Left renal cortex interstitium (tissue), 4 donors: ENCODE measurements at regions not wholly inside any gene's neighbourhood (a gene's known extent, or its start where the extent isn't known, plus 50 kb on each side); places are given as distances from the start of the nearest gene placed in this dataset.

Experiments used
- DNase-seq, 4 donors: peaks; one replicate each; pipeline ENCODE4 v3.0.0-alpha.2; 2013; ENCODE audit warnings: low read depth in 4 of 4, low spot score in 2 of 4, missing footprints in 1 of 4

DNA sequence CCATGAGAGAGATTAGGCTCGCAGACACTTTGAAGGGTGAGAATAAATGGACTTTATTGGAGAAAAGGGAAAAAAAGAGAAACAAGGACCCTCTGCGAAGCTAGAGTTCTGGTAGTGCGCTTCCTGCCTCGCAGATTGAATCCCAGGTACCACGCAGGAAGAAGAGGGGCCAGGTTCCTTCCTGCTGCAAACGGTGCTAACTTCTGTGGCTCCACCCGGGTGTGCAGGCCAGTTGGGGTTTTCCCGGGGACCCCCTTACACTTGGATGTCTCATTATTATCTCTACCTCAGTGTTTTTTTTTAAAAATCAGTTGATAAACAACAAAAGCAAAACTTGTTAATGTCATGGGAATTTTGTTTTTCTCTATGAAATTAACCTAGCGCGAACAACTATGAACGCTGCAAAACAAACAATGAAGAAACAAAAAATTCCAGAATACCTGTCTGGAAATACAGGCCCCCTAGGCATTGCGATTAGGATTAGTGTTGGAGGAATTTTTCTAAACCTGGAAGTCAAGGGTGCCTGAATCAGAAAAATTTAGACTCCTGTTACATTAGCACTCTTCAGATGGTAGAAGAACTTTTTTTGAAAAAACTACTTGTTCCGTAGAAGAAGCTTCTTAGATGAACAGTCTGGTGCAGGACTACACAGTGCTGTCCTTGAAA lies 414.5 kb downstream of the MAN2A1 start:
- DNase-seq = no peak

DNA sequence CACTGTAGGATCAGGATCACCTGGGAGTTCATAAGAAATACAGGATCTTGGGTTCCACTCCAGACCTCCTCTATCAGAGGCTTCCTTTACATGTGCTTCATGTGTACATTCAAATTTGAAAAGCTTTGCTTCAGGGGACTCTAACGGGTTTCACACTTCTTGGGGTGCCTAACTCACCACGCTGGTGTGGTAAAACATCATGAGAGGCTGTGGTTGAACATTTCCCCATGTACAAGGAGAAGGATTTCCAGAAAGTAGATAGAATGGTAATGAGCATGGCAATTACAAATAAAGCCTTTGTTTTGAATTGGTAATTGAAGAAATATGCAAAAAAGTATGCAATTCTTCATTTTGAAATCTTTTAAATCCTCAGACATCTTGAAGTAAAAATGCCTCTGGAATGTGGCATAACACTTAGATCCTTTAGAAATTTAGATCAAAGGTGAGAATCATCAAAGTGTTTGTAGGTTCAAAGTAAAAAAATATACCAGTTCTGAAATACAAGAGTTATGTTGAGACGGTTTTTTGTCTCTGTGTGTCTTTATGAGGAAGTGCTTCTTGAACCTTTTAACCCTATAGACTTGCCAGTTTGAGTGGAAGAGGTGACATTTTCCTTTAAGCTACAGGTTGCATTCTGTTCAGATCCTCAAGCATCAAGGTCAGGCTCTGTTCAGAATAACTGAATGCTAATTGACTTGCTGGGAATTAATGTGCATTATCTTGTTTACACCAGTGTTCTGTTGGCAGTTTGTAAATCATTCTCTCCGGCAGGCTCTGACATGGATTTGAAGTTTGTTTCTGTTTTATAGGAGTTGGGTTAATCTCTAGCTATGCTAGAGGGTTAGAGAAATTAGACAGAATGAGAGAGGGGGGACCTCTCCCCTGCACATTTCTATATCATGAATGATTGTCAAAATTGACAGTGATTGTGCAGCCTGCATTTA lies 415.3 kb downstream of the MAN2A1 start:
- DNase-seq = no peak

DNA sequence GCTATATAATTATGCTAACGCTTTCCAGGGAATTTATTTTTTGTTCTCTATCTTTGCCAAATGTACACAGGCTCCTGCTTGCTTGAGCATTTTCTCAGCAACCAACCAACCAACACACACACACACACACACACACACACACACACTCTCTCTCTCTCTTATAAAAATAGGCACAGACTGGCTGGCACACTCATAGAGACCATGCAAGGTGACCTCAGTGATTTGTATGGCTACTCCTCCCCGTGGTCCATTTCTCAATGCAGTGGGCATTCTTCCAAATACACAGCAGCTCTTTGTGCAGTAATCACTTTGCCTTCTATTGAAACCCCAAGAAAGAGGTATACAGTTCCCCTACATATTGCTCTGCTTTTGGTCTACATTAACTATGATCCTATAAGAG lies 416.0 kb downstream of the MAN2A1 start:
- no peak for DNase-seq

DNA sequence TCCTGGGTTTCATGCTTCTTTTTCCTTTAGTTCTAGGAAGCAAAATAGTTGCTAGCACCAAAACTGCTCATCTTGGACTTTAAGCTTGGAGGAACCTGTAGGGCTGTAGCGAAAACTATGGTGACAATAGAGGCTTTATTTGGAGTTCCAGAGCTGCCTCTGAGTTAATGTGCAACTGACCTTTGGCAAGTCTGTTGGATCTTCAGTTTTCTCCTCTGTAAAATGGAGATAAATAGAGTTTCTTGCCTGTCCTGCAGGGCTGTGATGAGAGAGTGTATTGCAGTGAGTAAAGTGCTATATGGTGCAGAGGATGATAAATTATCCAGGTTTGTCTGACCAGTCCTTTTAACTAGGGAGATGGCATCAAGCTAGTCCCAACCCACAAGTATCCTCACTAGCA lies 417.0 kb downstream of the MAN2A1 start:
- no peak for DNase-seq

DNA sequence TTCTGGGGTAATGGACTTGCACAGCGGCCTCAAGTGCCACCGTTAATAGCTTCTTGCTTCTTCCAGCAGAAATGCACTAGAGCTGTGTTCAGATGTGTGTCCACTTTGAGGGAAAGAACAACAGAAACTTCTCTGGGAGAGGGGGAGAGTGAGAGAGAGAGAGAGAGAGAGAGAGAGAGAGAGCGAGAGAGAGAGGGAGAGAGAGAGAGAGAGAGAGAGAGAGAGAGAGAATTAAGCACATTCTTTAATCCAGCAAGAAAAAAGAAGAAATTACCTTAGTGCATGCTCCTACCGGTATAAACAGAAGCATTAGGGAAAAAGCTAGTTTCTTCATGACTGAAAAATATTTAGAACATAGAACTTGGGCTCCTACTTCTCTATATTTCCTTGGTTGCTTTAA lies 418.8 kb downstream of the MAN2A1 start:
- no peak for DNase-seq

DNA sequence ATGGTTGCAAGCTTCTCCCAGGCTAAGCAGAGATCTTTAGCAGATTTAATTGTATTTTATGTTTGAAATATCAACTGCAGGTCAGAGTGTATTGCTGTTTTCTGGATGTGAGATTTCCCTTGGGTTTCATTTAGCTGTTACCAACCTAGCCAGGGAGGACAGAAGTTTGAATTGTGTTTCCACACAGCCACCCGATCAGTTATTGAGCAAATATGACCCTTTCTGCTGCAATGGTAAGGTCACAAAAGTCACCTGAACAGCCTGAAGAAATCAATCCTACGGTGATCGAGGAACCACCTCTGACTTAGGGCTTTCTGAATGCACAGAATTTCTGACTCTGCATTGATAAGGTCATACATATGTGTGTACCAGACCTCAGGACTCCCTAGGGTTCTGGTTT lies 419.9 kb downstream of the MAN2A1 start:
- no peak for DNase-seq

DNA sequence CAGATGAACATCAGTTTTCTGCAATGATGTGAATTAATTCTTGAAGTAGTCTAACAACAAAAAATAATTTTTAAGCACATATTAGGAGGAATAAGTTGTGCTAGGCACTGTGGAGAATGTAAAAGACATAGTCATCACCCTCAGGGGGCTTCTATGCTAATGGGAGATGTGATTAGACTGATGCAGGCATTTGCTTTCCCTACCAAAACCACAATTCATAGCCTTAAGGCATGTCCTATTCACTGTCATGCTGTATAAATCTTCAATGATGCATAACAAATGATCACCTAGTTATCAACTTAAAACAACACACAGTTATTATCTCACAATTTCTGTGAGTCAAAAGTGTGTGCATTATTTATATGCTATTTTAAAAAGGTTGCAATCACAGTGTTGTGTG lies 422.6 kb downstream of the MAN2A1 start:
- DNase-seq = no peak

DNA sequence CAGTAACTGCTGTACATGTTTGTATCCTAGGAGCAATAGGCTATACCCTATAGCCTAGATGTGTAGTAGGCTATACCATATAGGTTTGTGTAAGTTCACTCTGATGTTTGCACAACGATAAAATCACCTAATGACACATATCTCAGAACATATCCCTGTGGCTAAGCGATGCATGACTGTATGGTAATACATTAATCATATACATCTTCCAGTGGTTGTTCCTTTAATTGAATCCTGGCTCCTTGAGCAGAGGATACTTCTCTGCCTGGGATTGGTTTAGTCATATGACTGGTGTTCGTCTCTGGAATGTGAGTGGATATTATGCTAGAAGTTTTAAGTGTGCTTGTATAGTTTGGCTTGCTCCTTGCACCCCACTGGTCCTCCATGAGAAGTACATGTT lies 425.8 kb downstream of the MAN2A1 start:
- DNase-seq = no peak

DNA sequence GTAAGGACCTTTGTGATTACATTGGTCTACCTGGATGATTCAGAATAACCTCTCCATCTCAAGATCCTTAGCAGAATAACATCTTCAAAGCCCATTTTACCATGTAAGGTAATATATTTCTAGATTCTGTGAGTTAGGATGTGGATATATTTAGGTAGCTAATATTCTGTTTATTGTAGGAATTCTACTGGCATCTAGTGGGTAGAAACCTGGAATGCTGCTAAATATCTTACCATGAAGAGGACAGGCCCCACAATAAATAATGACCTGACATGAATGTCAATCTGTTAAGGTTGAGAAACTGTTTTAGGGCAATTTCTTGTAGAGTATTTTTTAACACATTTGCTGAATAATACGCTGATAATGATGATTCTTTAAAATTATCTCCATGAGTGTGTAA lies 426.8 kb downstream of the MAN2A1 start:
- DNase-seq = no peak

DNA sequence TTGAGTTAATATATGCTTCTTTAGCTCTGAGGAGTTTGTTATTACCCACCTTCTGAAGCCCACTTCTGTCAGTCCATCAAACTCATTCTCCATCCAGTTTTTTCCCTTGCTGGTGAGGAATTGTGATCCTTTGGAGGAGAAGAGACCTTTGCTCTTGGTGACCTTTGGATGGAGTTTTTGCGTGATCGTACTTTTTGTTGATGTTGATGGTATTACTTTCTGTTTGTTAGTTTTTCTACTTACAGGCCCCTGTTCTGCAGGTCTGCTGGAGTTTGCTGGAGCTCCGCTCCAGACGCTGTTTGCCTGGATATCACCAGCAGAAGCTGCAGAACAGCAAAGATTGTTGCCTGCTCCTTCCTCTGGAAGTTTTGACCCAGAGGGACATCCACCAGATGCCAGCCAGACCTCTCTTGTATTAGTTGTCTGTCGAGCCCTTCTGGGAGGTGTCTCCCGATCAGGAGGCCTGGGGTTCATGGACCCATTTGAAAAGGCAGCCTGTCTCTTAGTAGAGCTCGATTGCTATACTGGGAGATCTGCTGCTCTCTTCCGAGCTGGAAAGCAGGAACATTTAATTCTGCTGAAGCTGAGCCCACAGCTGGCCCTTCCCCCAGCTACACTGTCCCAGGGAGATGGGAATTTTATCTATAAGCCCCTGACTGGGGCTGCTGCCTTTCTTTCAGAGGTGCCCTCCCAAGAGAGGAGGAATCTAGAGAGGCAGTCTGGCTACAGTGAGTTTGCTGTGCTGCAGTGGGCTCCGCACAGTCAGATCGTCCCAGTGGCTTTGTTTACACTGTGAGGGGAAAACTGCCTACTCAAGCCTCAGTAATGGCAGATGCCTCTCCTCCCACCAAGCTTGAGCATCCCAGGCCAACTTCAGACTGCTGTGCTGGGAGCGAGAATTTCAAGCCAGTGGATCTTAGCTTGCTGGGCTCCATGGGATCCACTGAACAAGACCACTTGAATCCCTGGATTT lies 445.5 kb downstream of the MAN2A1 start:
- DNase-seq = no peak

DNA sequence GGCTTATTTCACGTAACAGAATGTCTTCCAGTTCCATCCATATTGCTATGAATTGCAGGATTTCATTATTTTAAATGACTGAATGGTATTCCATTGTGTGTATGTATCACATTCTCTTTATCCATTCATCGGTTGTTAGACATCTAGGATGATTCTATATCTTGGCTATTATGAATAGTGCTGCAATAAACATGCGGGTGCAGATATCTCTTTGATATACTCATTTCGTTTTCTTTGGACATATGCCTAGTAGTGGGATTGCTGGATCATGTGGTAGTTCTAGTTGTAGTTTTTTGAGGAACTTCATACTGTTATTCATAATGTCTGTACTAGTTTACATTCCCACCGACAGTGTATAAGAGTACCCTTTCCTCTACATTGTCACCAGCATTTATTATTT lies 460.5 kb downstream of the MAN2A1 start:
- DNase-seq = no peak

DNA sequence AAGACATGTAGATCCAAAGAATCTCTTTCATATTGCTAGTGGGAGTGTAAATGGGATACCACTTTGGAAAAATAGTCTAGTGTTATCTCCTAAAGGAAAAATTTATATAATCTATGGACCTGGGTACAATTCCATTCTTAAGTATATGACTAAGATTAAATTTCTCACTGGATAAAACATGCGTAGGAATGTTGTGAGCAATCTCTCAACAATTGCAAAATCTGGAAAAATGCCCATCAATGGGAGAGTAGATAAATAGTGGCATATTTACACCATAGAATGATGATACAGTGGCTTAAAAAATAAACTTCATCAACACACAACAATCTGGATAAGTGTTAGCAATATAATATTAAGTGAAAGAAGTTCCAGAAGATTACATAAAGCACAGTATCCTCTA lies 469.5 kb downstream of the MAN2A1 start:
- no peak for DNase-seq

DNA sequence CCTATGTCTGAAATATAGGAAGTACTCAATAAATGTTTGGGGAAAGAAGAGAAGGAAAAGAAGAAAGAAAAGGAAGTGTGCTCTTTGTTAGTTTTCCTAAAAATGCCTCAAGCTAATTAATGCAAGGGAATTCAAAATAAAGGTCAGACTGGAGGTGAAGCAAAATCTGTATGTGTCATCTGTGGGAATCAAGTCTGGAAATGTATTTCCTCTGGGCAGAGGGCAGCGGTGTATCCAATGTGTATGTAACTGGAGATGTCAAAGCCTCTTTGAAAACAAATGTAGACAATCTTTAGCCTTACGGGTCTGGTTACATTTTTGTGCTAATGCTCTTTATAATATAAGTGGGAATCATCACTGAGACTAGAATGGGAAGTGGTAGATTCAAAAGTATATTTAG lies 471.4 kb downstream of the MAN2A1 start:
- no peak for DNase-seq

DNA sequence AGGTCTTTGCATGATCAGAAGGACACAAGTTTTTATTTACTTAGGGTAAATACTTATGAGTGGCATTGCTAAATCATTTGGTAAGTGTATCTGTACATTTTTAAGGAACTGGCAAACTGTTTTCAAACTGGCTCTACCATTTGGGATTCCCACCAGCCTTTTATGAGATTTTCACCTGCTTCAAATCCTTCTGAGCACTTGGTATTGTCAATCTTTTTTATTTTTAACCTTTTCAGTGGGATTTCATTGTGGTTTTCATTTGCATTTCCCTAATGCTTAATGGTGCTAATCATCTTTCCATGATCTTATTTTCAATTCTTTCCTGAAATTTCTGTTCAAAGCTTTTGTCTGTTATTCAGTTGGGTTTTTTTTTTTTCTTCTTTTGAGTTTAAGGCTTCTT lies 475.6 kb downstream of the MAN2A1 start:
- no peak for DNase-seq

DNA sequence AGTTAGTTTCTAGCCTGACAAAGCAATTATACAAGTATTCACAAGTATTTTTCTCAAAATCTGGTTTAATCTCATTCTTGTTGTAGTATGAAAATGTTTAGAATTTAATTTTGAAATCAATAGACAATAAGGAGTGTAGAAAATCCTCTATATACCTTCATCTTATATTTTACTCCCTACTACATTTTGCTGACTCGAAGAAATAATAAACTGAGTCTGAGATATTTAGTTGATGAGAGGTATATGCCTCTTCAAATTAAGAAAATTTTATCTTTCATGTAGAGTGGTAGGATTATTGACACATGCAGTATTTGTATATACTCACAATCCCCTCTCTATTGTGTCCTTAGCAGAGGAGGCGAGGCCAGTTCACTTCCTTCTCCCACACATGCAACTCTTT lies 477.7 kb downstream of the MAN2A1 start:
- no peak for DNase-seq

DNA sequence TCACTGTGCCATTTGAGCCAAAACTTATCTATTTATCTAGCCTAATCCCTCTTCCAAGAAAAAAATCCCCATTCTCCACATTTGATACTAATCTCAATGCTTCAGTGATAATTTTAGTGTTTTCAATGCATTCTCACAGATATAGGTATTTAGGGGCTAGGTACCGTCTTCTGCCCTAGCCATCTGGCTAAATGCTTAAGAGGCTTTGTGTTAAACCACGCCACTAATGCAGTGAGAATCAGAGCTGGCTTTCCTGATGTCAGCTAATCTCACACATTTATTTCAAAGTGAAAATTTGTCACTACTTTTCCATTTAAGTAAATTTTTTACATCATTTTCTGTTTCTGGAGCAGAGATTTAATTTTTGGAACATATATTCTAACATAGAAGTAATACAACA lies 479.7 kb downstream of the MAN2A1 start:
- no peak for DNase-seq

DNA sequence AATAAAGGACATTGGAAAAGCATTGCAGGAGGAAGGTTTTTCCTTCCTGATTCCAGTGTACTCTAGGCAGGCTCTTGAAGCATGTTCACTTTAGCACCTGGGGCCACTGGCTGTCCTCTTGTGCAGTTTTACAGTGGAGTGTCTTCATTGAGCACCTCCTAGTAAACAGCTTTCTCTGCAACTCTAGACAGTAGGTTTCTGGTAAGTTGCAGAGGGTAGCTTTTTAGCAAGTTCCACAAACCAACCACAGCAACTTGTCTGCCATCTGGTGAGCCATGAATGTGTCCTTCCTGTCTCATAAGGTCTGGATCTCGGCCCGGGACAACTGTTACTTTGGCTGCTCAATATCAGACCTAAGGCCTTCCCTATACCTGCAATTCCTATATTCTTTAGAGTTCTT lies 488.0 kb downstream of the MAN2A1 start:
- no peak for DNase-seq

DNA sequence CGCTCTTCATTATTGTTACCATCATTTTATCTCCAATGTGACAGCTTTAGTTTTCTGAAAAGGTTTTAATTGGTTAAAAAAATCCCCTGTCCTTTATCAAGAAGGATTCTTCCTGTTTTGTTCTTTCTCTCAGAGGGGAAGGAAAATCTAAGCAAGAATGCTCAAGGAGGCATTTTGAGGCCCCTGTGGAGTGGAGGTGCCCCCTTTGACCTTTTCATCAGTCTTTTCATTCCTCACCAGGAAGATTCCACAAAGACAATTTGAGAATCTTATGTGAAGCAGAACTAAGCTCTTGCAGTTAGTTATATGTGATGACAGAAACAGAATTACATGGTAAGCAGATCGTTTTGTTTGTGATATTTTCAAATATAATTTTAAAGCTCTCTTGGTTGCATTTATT lies 489.6 kb downstream of the MAN2A1 start:
- DNase-seq = no peak

DNA sequence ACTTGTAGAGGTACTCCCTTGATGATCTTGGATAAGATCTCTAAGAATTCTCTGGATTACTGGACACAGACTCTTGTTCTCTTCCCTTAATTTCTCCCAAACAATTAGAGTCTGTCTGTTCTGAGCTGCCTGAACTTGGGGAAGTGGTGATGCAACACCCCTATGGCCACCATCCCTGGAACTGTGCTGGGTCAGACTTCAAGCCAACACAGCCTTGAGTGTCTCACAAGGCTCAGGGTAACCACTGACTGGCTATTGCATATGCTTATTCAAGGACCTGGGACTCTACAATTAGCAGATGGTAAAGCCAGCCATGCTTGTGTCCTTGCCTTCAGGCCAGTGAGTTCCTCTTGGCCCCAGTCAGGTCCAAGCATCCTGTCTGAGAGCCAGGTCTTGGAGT lies 504.5 kb downstream of the MAN2A1 start:
- DNase-seq = no peak

DNA sequence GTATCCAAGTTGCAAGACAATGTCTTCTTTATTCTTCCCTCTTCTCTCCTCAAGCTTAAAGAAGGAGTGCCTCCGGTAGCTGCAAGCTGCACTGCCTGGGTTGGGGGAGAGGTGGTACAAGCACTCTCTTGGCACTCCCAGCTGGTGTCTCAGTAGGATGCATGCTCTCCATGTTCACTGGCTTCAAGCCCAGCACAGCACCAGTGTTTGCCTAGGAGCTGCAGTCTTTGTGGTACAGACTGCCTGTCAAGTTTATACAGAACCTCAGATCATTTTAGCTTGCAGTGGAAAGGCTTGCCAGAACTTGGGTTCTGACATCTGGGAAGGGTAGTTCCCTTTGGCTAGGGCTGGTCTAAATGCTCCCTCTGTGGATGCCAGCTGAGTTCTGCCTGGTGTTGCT lies 505.6 kb downstream of the MAN2A1 start:
- no peak for DNase-seq

DNA sequence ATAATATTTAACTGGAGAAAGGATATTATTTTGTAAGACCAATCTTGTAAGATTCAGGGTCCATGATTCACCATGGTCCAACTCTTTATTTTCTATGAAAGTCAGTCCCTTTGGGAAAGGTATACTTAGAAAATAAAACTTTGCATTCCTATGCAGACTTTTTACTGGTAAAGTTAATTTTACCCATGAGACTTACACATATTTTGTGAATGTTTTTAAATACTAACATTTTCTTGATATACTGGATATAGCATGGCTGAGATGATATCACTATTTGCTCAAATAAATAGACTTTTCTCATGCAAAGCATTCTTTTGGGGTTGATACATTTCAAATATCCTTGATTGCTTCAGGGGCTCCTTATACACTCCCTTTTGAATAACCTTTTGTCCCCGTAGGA lies 512.1 kb downstream of the MAN2A1 start:
- no peak for DNase-seq
